K562 (cell line): ENCODE measurements at regions not wholly inside any gene's neighbourhood (a gene's known extent, or its start where the extent isn't known, plus 50 kb on each side); places are given as distances from the start of the nearest gene placed in this dataset.

ENCODE experiments used
- ATAC-seq: fragments of 200-7000 bp; cut with Tn5 transposase; 3 replicates; pipeline ENCODE4 v1.9.1; 2020; ENCODE audit warnings: moderate library complexity
- BruUV-seq: library from RNA; stranded (reverse); fragments of 400-500 nt; replicated peaks from 2 replicates; lab custom pipeline; 2021; lab: Mats Ljungman, UMichigan
- CTCF ChIA-PET: fragments of 300-600 bp; formaldehyde crosslinking; extraction: SDS; loops from one replicate; lab custom pipeline; 2021; ENCODE audit warnings: low intra/inter-chr PET ratio; lab: Yijun Ruan, JAX
- POLR2A ChIA-PET: fragments of 300-600, 350-650 bp; sonication (Branson Sonifier 250); formaldehyde crosslinking; extraction: SDS; loops from one replicate; lab custom pipeline; 2021; ENCODE audit warnings: antibody characterized with exemption, inconsistent platforms; lab: Yijun Ruan, JAX
- DNase-seq, 4 experiments: peaks; one replicate each; pipeline versions ENCODE4 v3.0.0 to v3.0.0-alpha.2; 2011 to 2018; ENCODE audit warnings: low spot score in 3 of 4, mixed read lengths in 3 of 4; ENCODE audit errors: extremely low read depth in 1 of 4
- FAIRE-seq: peaks from 2 replicates; lab custom pipeline; 2011; peaks lifted over from hg19 to GRCh38; lab: Jason Lieb, UNC
- H2AFZ ChIP-seq: 2 replicates; pipeline ENCODE4 v1.6.0; 2011; ENCODE audit warnings: low read depth, low read length, control low read depth, inconsistent platforms
- H3K27ac ChIP-seq: fragments of 200-600 bp; 3 replicates; pipeline ENCODE4 v1.8.0; 2011; ENCODE audit warnings: low read depth, mild to moderate bottlenecking, control low read depth, inconsistent platforms, low read length, moderate library complexity, mixed read lengths; ENCODE audit errors: extremely low read depth
- H3K27me3 ChIP-seq, 2 experiments: fragments of 300-600 bp in 1 of 2; 2 replicates in 1 of 2; 3 replicates in 1 of 2; pipeline versions ENCODE4 v1.6.0 to v1.8.0; 2011; ENCODE audit warnings: inconsistent platforms in 2 of 2, low read length in 2 of 2, mild to moderate bottlenecking in 1 of 2, mixed read lengths in 1 of 2, moderate library complexity in 1 of 2; ENCODE audit not compliant: control insufficient read depth in 2 of 2, insufficient read depth in 2 of 2
- H3K36me3 ChIP-seq: fragments of 300-600 bp; 3 replicates; pipeline ENCODE4 v1.8.0; 2011; ENCODE audit warnings: mild to moderate bottlenecking, low read length, inconsistent platforms; ENCODE audit not compliant: control insufficient read depth, insufficient read depth
- H3K4me1 ChIP-seq, 2 experiments: fragments of 200-600 bp in 1 of 2; replicated peaks in 1 of 2; 2 replicates in 1 of 2; 3 replicates in 1 of 2; pipeline versions ENCODE4 v1.5.1 to v1.8.0; 2011; ENCODE audit warnings: inconsistent platforms in 2 of 2, low read length in 2 of 2, mild to moderate bottlenecking in 1 of 2, mixed read lengths in 1 of 2, moderate library complexity in 1 of 2; ENCODE audit not compliant: control insufficient read depth in 2 of 2, insufficient read depth in 2 of 2
- H3K4me2 ChIP-seq: 2 replicates; pipeline ENCODE4 v1.6.1; 2011; ENCODE audit warnings: low read length, control low read depth, inconsistent platforms, mixed read lengths; ENCODE audit not compliant: insufficient read depth
- H3K4me3 ChIP-seq: fragments of 200-600 bp; sonication (generic), shearing (Covaris generic); 2 replicates; pipeline ENCODE4 v1.5.1; 2016; ENCODE audit warnings: control low read depth, inconsistent platforms
- H3K79me2 ChIP-seq: fragments of 200-600 bp; 3 replicates; pipeline ENCODE4 v1.8.0; 2011; ENCODE audit warnings: low read length, inconsistent platforms; ENCODE audit not compliant: control insufficient read depth, insufficient read depth
- H3K9ac ChIP-seq, 2 experiments: 2 replicates each; pipeline versions ENCODE4 v1.6.0 to v1.6.1; 2011; ENCODE audit warnings: low read depth in 2 of 2, low read length in 2 of 2, control low read depth in 1 of 2, inconsistent platforms in 1 of 2, mild to moderate bottlenecking in 1 of 2, mixed read lengths in 1 of 2; ENCODE audit not compliant: insufficient read depth in 1 of 2
- H3K9me1 ChIP-seq: one replicate; pipeline ENCODE4 v1.6.0; 2011; ENCODE audit warnings: inconsistent platforms, mild to moderate bottlenecking, low read length, moderate library complexity; ENCODE audit not compliant: control insufficient read depth, insufficient read depth
- H3K9me3 ChIP-seq: replicated peaks from 2 replicates; pipeline ENCODE4 v1.5.1; 2011; ENCODE audit warnings: low read depth, low read length, inconsistent platforms; ENCODE audit not compliant: control insufficient read depth, insufficient read depth
- H4K20me1 ChIP-seq: replicated peaks from 2 replicates; pipeline ENCODE4 v1.6.1; 2011; ENCODE audit warnings: low read length, inconsistent platforms, mixed read lengths; ENCODE audit not compliant: control insufficient read depth, insufficient read depth
- JUN ChIP-seq, 2 experiments: sonication (generic) in 1 of 2; formaldehyde crosslinking in 1 of 2; IDR thresholded peaks; 2 replicates each; pipeline versions ENCODE4 v1.6.1 to v1.8.0; 2012 to 2022; ENCODE audit warnings: borderline replicate concordance in 2 of 2, mild to moderate bottlenecking in 2 of 2, improper control_type of control experiment in 1 of 2, low read depth in 1 of 2, low read length in 1 of 2, missing genetic modification reagents in 1 of 2
- SAFB2 ChIP-seq: fragments of 200-400 bp; formaldehyde crosslinking; IDR thresholded peaks from 2 replicates; pipeline ENCODE4 v1.6.1; 2018; ENCODE audit warnings: borderline replicate concordance, low read length, low read depth, moderate library complexity; ENCODE audit not compliant: severe bottlenecking
- ZNF134 ChIP-seq: fragments of 250-450 bp; sonication (Bioruptor Pico); conservative IDR thresholded peaks from 2 replicates; pipeline ENCODE4 v1.4.0; 2020
- ZNF24 ChIP-seq: fragments of 450-650 bp; IDR thresholded peaks from 2 replicates; pipeline ENCODE4 v1.6.1; 2016
- ZNF695 ChIP-seq: fragments of 450-650 bp; formaldehyde crosslinking; IDR thresholded peaks from 2 replicates; pipeline ENCODE4 v1.4.0; 2020; ENCODE audit warnings: mild to moderate bottlenecking, moderate library complexity
- WGBS: fragments of 100-300 bp; shearing (Covaris generic); methylation state at CpG from one replicate; pipeline ENCODE4 v1.1.6; 2016; ENCODE audit warnings: low coverage, mixed read lengths; ENCODE audit not compliant: insufficient coverage; ENCODE audit errors: missing lambda C conversion rate; 5-methylcytosine and 5-hydroxymethylcytosine counted together
- in situ Hi-C: fragments of 300-500 bp; cut with MboI; formaldehyde crosslinking; loops from 4 replicates; pipeline ENCODE4 v1.15.0; 2018; ENCODE audit warnings: inconsistent platforms, mixed read lengths
- intact Hi-C: fragments of 100-400 bp; cut with micrococcal nuclease; formaldehyde crosslinking; loops from 2 replicates; pipeline ENCODE4 v1.14.2; 2022
- TF ChIP-seq, protein P1 (sequence below): sonication (generic); formaldehyde crosslinking; IDR thresholded peaks from 2 replicates; pipeline ENCODE4 v1.8.1; 2023; ENCODE audit warnings: mild to moderate bottlenecking, missing genetic modification reagents
- TF ChIP-seq, protein P2 (sequence below): fragments of 450-650 bp; IDR thresholded peaks from 2 replicates; pipeline ENCODE4 v1.6.1; 2017; ENCODE audit warnings: antibody characterized with exemption, mild to moderate bottlenecking
- TF ChIP-seq, protein P3 (sequence below): sonication (generic); formaldehyde crosslinking; IDR thresholded peaks from 2 replicates; pipeline ENCODE4 v1.8.0; 2022; ENCODE audit warnings: missing genetic modification reagents, mild to moderate bottlenecking, borderline replicate concordance

DNA sequence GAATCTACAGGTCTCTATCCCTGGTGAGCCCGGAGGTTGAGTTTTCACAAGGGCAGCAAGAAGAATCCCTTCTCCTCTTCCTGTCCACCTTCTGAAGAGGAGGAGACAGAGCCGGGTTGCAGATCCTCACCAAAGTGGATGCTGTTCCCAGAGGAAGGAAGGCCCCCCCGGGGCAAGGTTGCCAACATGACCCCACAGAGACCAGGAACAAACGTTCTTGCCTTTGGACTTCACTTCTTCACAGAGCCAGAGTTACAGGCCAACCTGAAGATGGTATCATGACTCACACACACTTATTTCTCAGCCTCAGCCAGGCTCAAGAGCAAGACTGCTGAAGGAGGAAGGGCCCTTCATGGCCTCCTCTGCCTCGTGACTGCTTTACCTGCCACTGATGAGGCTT is 384.3 kb downstream of the CD83 start:
- H3K27ac ChIP-seq, result no peak overlapping the region

More for the DNA sequence above, 384.3 kb downstream of the CD83 start:
- H3K27me3 ChIP-seq, result no peaks in the 10 kb centered on the region
- H3K9me1 ChIP-seq, result no peaks in the 10 kb centered on the region
- H3K4me3 ChIP-seq, result no peak overlapping the region
- no peaks in the 10 kb centered on the region for H4K20me1 ChIP-seq
- H3K9me3 ChIP-seq, result no peaks in the 10 kb centered on the region
- peak overlapping the region; percentile 41 for H2AFZ ChIP-seq
- BruUV-seq, result no TSS peak
- peaks cover 11 to 13% of the 10 kb centered on the region in 2 experiments; a peak in 4 of 5 replicates for H3K4me1 ChIP-seq
- DNase-seq, result no peak
- ChIA-PET POLR2A (interaction anchor here (1.3 kb wide), 1 partner anchor 8 kb away, joined by 3 read pairs; no protein-coding TSS in a partner anchor), CTCF (no interaction called here)
- H3K9ac ChIP-seq, result no peak overlapping the region; a peak in 1 of 4 replicates
- WGBS, result 30% methylated on average over 5 of the region's 5 CpGs
- in situ Hi-C loops (no loop called here), intact Hi-C loops (no loop called here)
- ATAC-seq, result 0 out of 3 replicates have a peak, but pooled peaks have one; percentile 41
- no peaks in the 10 kb centered on the region for H3K36me3 ChIP-seq
- H3K4me2 ChIP-seq, result no peak overlapping the region
- peak; percentile 52; the same call in 1 of the 2 replicates for TF ChIP-seq ZNF24
- TF ChIP-seq, protein P1, sequence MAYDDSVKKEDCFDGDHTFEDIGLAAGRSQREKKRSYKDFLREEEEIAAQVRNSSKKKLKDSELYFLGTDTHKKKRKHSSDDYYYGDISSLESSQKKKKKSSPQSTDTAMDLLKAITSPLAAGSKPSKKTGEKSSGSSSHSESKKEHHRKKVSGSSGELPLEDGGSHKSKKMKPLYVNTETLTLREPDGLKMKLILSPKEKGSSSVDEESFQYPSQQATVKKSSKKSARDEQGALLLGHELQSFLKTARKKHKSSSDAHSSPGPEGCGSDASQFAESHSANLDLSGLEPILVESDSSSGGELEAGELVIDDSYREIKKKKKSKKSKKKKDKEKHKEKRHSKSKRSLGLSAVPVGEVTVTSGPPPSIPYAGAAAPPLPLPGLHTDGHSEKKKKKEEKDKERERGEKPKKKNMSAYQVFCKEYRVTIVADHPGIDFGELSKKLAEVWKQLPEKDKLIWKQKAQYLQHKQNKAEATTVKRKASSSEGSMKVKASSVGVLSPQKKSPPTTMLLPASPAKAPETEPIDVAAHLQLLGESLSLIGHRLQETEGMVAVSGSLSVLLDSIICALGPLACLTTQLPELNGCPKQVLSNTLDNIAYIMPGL (CRISPR knock-in tag), result no peak
- TF ChIP-seq, protein P2, sequence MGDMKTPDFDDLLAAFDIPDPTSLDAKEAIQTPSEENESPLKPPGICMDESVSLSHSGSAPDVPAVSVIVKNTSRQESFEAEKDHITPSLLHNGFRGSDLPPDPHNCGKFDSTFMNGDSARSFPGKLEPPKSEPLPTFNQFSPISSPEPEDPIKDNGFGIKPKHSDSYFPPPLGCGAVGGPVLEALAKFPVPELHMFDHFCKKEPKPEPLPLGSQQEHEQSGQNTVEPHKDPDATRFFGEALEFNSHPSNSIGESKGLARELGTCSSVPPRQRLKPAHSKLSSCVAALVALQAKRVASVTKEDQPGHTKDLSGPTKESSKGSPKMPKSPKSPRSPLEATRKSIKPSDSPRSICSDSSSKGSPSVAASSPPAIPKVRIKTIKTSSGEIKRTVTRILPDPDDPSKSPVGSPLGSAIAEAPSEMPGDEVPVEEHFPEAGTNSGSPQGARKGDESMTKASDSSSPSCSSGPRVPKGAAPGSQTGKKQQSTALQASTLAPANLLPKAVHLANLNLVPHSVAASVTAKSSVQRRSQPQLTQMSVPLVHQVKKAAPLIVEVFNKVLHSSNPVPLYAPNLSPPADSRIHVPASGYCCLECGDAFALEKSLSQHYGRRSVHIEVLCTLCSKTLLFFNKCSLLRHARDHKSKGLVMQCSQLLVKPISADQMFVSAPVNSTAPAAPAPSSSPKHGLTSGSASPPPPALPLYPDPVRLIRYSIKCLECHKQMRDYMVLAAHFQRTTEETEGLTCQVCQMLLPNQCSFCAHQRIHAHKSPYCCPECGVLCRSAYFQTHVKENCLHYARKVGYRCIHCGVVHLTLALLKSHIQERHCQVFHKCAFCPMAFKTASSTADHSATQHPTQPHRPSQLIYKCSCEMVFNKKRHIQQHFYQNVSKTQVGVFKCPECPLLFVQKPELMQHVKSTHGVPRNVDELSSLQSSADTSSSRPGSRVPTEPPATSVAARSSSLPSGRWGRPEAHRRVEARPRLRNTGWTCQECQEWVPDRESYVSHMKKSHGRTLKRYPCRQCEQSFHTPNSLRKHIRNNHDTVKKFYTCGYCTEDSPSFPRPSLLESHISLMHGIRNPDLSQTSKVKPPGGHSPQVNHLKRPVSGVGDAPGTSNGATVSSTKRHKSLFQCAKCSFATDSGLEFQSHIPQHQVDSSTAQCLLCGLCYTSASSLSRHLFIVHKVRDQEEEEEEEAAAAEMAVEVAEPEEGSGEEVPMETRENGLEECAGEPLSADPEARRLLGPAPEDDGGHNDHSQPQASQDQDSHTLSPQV, result no peak
- TF ChIP-seq SAFB2, result no peak
- TF ChIP-seq, protein P3, sequence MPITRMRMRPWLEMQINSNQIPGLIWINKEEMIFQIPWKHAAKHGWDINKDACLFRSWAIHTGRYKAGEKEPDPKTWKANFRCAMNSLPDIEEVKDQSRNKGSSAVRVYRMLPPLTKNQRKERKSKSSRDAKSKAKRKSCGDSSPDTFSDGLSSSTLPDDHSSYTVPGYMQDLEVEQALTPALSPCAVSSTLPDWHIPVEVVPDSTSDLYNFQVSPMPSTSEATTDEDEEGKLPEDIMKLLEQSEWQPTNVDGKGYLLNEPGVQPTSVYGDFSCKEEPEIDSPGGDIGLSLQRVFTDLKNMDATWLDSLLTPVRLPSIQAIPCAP, result no peak
- no peak for TF ChIP-seq JUN (IDR thresholded peaks at IDR 0.05; ENCODE audit: borderline replicate concordance, low read depth, low read length)
- TF ChIP-seq JUN (CRISPR knock-in tag; IDR thresholded peaks at IDR 0.05; ENCODE audit: borderline replicate concordance), result no peak
- no peak for TF ChIP-seq ZNF134 (CRISPR knock-in tag)
- TF ChIP-seq ZNF695 (CRISPR knock-in tag), result no peak
- TF ChIP-seq, all 486 proteins: peak for 1
- H3K79me2 ChIP-seq, result no peaks in the 10 kb centered on the region
- no peak for FAIRE-seq
